Ishikawa (cell line): ENCODE measurements at regions not wholly inside any gene's neighbourhood (a gene's known extent, or its start where the extent isn't known, plus 50 kb on each side); places are given as distances from the start of the nearest gene placed in this dataset.

ENCODE experiments used
- CEBPB ChIP-seq: IDR thresholded peaks from 2 replicates; pipeline ENCODE4 v1.6.1; 2012
- CREB1 ChIP-seq: IDR thresholded peaks from 2 replicates; pipeline ENCODE4 v1.6.1; 2012; ENCODE audit warnings: low read depth
- EGR1 ChIP-seq: IDR thresholded peaks from 2 replicates; pipeline ENCODE4 v1.6.1; 2012
- EP300 ChIP-seq: IDR thresholded peaks from 2 replicates; pipeline ENCODE4 v1.6.1; 2012; ENCODE audit warnings: borderline replicate concordance
- FOXM1 ChIP-seq: IDR thresholded peaks from 2 replicates; pipeline ENCODE4 v1.6.1; 2012; ENCODE audit warnings: low read depth, borderline replicate concordance
- NFIC ChIP-seq: IDR thresholded peaks from 2 replicates; pipeline ENCODE4 v1.6.1; 2012
- RAD21 ChIP-seq: IDR thresholded peaks from 2 replicates; pipeline ENCODE4 v1.6.1; 2012; ENCODE audit warnings: low read depth
- REST ChIP-seq: IDR thresholded peaks from 2 replicates; pipeline ENCODE4 v1.6.1; 2012; ENCODE audit warnings: low read depth, mild to moderate bottlenecking
- TAF1 ChIP-seq: IDR thresholded peaks from 2 replicates; pipeline ENCODE4 v1.6.1; 2012; ENCODE audit warnings: low read depth, mild to moderate bottlenecking
- TCF12 ChIP-seq: IDR thresholded peaks from 2 replicates; pipeline ENCODE4 v1.6.1; 2012; ENCODE audit warnings: low read depth
- TEAD4 ChIP-seq: IDR thresholded peaks from 2 replicates; pipeline ENCODE4 v1.6.1; 2012
- YY1 ChIP-seq: IDR thresholded peaks from 2 replicates; pipeline ENCODE4 v1.6.1; 2012; ENCODE audit warnings: low read depth
- ZBTB7A ChIP-seq: IDR thresholded peaks from 2 replicates; pipeline ENCODE4 v1.6.1; 2012; ENCODE audit warnings: low read depth
- TF ChIP-seq, protein P1 (sequence below): IDR thresholded peaks from 2 replicates; pipeline ENCODE4 v1.6.1; 2012
- TF ChIP-seq, protein P2 (sequence below): IDR thresholded peaks from 2 replicates; pipeline ENCODE4 v1.6.1; 2012

GRCh38 chr4:173801876-173802661 is 272.0 kb upstream of the HAND2 start:
- TF ChIP-seq CEBPB (no peak), REST (no peak)
- TF ChIP-seq, protein P1, sequence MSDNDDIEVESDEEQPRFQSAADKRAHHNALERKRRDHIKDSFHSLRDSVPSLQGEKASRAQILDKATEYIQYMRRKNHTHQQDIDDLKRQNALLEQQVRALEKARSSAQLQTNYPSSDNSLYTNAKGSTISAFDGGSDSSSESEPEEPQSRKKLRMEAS, result no peak

DNA sequence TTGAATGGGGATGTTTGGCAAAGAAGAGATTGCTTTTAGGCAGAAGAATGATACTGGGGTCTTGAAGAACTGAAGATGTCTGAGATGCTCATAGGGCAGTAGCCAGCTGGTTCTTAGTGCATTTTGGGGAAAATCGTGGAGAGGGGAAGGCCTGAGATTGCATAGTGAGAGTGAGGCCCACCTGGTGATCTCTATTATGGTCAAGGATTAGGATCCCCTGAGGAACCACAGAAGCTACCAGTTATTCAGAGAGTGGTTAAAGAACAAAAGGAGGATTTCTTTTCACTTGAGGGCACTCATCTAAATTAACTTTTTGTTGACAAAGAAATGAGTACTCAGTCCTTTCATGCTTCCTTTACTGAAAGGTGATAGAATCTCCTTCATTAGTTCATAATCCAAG is 271.3 kb upstream of the HAND2 start:
- no peak for TF ChIP-seq FOXM1
- TF ChIP-seq, protein P1, result no peak
- TF ChIP-seq CEBPB, result no peak
- no peak for TF ChIP-seq TEAD4
- TF ChIP-seq REST, result no peak
- TF ChIP-seq NFIC, result no peak
- TF ChIP-seq EGR1, result no peak
- no peak for TF ChIP-seq TAF1
- TF ChIP-seq CREB1, result no peak
- no peak for TF ChIP-seq RAD21
- TF ChIP-seq YY1, result no peak
- TF ChIP-seq ZBTB7A, result no peak
- TF ChIP-seq, protein P2, sequence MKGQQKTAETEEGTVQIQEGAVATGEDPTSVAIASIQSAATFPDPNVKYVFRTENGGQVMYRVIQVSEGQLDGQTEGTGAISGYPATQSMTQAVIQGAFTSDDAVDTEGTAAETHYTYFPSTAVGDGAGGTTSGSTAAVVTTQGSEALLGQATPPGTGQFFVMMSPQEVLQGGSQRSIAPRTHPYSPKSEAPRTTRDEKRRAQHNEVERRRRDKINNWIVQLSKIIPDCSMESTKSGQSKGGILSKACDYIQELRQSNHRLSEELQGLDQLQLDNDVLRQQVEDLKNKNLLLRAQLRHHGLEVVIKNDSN, result no peak

DNA sequence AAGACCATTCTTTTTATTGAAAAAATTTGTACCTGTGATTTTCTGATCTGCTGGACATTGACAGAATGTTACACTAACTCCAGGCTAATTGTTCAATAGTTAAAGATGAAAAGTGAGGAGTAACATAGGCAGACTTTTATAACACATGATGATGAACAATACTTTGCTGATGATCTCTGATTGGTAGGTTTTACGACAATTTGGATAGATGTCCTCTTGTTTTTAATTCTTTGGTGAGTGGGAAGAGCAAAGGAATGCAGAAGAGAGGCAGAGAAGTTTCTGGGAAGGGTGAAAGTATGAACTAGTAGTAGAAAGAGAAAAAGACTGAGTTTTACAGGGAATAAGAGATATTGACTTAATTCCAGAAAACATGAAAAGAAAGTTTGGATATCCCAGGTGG is 267.3 kb upstream of the HAND2 start:
- no peak for TF ChIP-seq NFIC
- no peak for TF ChIP-seq YY1

GRCh38 chr4:173794662-173795061 is 264.6 kb upstream of the HAND2 start:
- TF ChIP-seq CREB1, result no peak
- TF ChIP-seq EGR1, result no peak
- no peak for TF ChIP-seq NFIC
- TF ChIP-seq RAD21, result no peak
- no peak for TF ChIP-seq TAF1
- TF ChIP-seq, protein P2, result no peak
- no peak for TF ChIP-seq EP300
- TF ChIP-seq CEBPB, result no peak
- TF ChIP-seq TEAD4, result no peak
- TF ChIP-seq, protein P1, result no peak
- TF ChIP-seq TCF12, result no peak
- no peak for TF ChIP-seq ZBTB7A
- no peak for TF ChIP-seq REST
- TF ChIP-seq YY1, result no peak
- TF ChIP-seq FOXM1, result no peak

GRCh38 chr4:173793937-173794510 is 264.0 kb upstream of the HAND2 start:
- no peak for TF ChIP-seq ZBTB7A
- TF ChIP-seq FOXM1, result no peak
- TF ChIP-seq NFIC, result no peak
- no peak for TF ChIP-seq CEBPB
- TF ChIP-seq, protein P2, result no peak
- no peak for TF ChIP-seq RAD21
- no peak for TF ChIP-seq TEAD4
- TF ChIP-seq REST, result no peak
- TF ChIP-seq EP300, result no peak
